ENCODE measurements at regions not wholly inside any gene's neighbourhood (a gene's known extent, or its start where the extent isn't known, plus 50 kb on each side); places are given as distances from the start of the nearest gene placed in this dataset.
"Not testable (repeated sequence)": the region's sequence is repeated elsewhere in the genome, so short reads cannot be mapped to it uniquely, and the experiment has no call there.

- no peaks in the 10 kb centered on the region for H3K36me3 ChIP-seq (ENCODE audit: insufficient read depth, low read length)
- Mint-ChIP-seq H3K27ac (no peak overlapping the region), H3K4me3 (no peak overlapping the region), H3K9me3 (peaks cover 2 to 25% (median 16%) of the 10 kb centered on the region in 5 donors), H3K4me1 (no peaks in the 10 kb centered on the region), H3K36me3 (no peaks in the 10 kb centered on the region), H3K27me3 (no peaks in the 10 kb centered on the region)
- H3K9me3 ChIP-seq (ENCODE audit: low read length), result no peaks in the 10 kb centered on the region
- POLR2A ChIA-PET, result no interaction called here
- CTCF ChIA-PET, result no interaction called here
- no peaks in the 10 kb centered on the region for H3K4me1 ChIP-seq (ENCODE audit: insufficient read depth, low read length)
- H3K4me3 ChIP-seq (ENCODE audit: low read length), result no peak overlapping the region
- DNase-seq, result no peak
- H3K27ac ChIP-seq (ENCODE audit: low read depth, low read length), result no peak overlapping the region
- H3K27me3 ChIP-seq (ENCODE audit: insufficient read depth, low read length, poor library complexity, severe bottlenecking), result no peaks in the 10 kb centered on the region
Observed at GRCh38 chr4:179163147-179163546, 1720.9 kb upstream of the AGA start.

- Histone ChIP-seq H3K4me3 (ENCODE audit: low read length) (no peak overlapping the region), H3K4me1 (ENCODE audit: insufficient read depth, low read length) (no peaks in the 10 kb centered on the region), H3K27me3 (ENCODE audit: insufficient read depth, low read length, poor library complexity, severe bottlenecking) (no peaks in the 10 kb centered on the region), H3K36me3 (ENCODE audit: insufficient read depth, low read length) (no peaks in the 10 kb centered on the region), H3K9me3 (ENCODE audit: low read length) (no peaks in the 10 kb centered on the region), H3K27ac (ENCODE audit: low read depth, low read length) (no peak overlapping the region)
- no peaks in the 10 kb centered on the region for H3K27me3 Mint-ChIP-seq
- CTCF ChIA-PET, result no interaction called here
- no peaks in the 10 kb centered on the region for H3K4me1 Mint-ChIP-seq
- H3K36me3 Mint-ChIP-seq, result no peaks in the 10 kb centered on the region
- H3K9me3 Mint-ChIP-seq, result peaks cover 4 to 25% (median 17%) of the 10 kb centered on the region in 5 donors
- no peak for DNase-seq
- POLR2A ChIA-PET, result no interaction called here
- H3K27ac Mint-ChIP-seq, result no peak overlapping the region
- no peak overlapping the region for H3K4me3 Mint-ChIP-seq
Observed at GRCh38 chr4:179164267-179164999, 1722.2 kb upstream of the AGA start.

GRCh38 chr4:179165000-179165738 lies 1722.9 kb upstream of the AGA start:
- no peaks in the 10 kb centered on the region for H3K36me3 ChIP-seq (ENCODE audit: insufficient read depth, low read length)
- no peaks in the 10 kb centered on the region for H3K9me3 ChIP-seq (ENCODE audit: low read length)
- no peak overlapping the region for H3K27ac Mint-ChIP-seq
- H3K9me3 Mint-ChIP-seq, result peaks cover 4 to 25% (median 17%) of the 10 kb centered on the region in 5 donors
- no peaks in the 10 kb centered on the region for H3K36me3 Mint-ChIP-seq
- H3K4me3 Mint-ChIP-seq, result no peak overlapping the region
- no peak overlapping the region for H3K4me3 ChIP-seq (ENCODE audit: low read length)
- H3K27me3 Mint-ChIP-seq, result no peaks in the 10 kb centered on the region
- CTCF ChIA-PET, result no interaction called here
- no peak for DNase-seq
- H3K27ac ChIP-seq (ENCODE audit: low read depth, low read length), result no peak overlapping the region
- POLR2A ChIA-PET, result no interaction called here
- no peaks in the 10 kb centered on the region for H3K27me3 ChIP-seq (ENCODE audit: insufficient read depth, low read length, poor library complexity, severe bottlenecking)
- no peaks in the 10 kb centered on the region for H3K4me1 Mint-ChIP-seq
- no peaks in the 10 kb centered on the region for H3K4me1 ChIP-seq (ENCODE audit: insufficient read depth, low read length)

- Mint-ChIP-seq H3K4me3 (no peak overlapping the region), H3K36me3 (no peaks in the 10 kb centered on the region), H3K9me3 (peaks cover 7 to 24% (median 17%) of the 10 kb centered on the region in 5 donors), H3K27me3 (no peaks in the 10 kb centered on the region), H3K4me1 (no peaks in the 10 kb centered on the region), H3K27ac (no peak overlapping the region)
- H3K9me3 ChIP-seq (ENCODE audit: low read length), result no peaks in the 10 kb centered on the region
- CTCF ChIA-PET, result no interaction called here
- H3K27me3 ChIP-seq (ENCODE audit: insufficient read depth, low read length, poor library complexity, severe bottlenecking), result no peaks in the 10 kb centered on the region
- no peak overlapping the region for H3K4me3 ChIP-seq (ENCODE audit: low read length)
- no peaks in the 10 kb centered on the region for H3K4me1 ChIP-seq (ENCODE audit: insufficient read depth, low read length)
- POLR2A ChIA-PET, result no interaction called here
- no peak for DNase-seq
- no peak overlapping the region for H3K27ac ChIP-seq (ENCODE audit: low read depth, low read length)
- H3K36me3 ChIP-seq (ENCODE audit: insufficient read depth, low read length), result no peaks in the 10 kb centered on the region
Observed at GRCh38 chr4:179165862-179166261, 1723.6 kb upstream of the AGA start.

- CTCF ChIA-PET; H3K27ac ChIP-seq (ENCODE audit: low read depth, low read length); H3K36me3 ChIP-seq (ENCODE audit: insufficient read depth, low read length); H3K4me3 ChIP-seq (ENCODE audit: low read length); H3K4me1 Mint-ChIP-seq; H3K9me3 ChIP-seq (ENCODE audit: low read length); H3K4me1 ChIP-seq (ENCODE audit: insufficient read depth, low read length); DNase-seq; H3K36me3 Mint-ChIP-seq; H3K27me3 ChIP-seq (ENCODE audit: insufficient read depth, low read length, poor library complexity, severe bottlenecking); H3K27me3 Mint-ChIP-seq; H3K27ac Mint-ChIP-seq; POLR2A ChIA-PET; H3K4me3 Mint-ChIP-seq: not testable (repeated sequence)
- peaks cover 12 to 22% (median 19%) of the 10 kb centered on the region in 5 donors for H3K9me3 Mint-ChIP-seq
Observed at GRCh38 chr4:179170308-179170707, 1728.1 kb upstream of the AGA start.

- H3K36me3 ChIP-seq (ENCODE audit: insufficient read depth, low read length), result no peaks in the 10 kb centered on the region
- H3K9me3 Mint-ChIP-seq, result peaks cover 4 to 17% (median 8%) of the 10 kb centered on the region in 5 donors
- no peaks in the 10 kb centered on the region for H3K27me3 Mint-ChIP-seq
- H3K4me1 ChIP-seq (ENCODE audit: insufficient read depth, low read length), result no peaks in the 10 kb centered on the region
- ChIA-PET CTCF (no interaction called here), POLR2A (no interaction called here)
- H3K4me3 Mint-ChIP-seq, result no peak overlapping the region
- no peak for DNase-seq
- no peak overlapping the region for H3K4me3 ChIP-seq (ENCODE audit: low read length)
- H3K27ac ChIP-seq (ENCODE audit: low read depth, low read length), result no peak overlapping the region
- H3K36me3 Mint-ChIP-seq, result no peaks in the 10 kb centered on the region
- no peaks in the 10 kb centered on the region for H3K9me3 ChIP-seq (ENCODE audit: low read length)
- H3K27me3 ChIP-seq (ENCODE audit: insufficient read depth, low read length, poor library complexity, severe bottlenecking), result no peaks in the 10 kb centered on the region
- H3K4me1 Mint-ChIP-seq, result no peaks in the 10 kb centered on the region
- H3K27ac Mint-ChIP-seq, result no peak overlapping the region
Observed at GRCh38 chr4:179182741-179183140, 1740.5 kb upstream of the AGA start.

- no peak overlapping the region for H3K4me3 ChIP-seq (ENCODE audit: low read length)
- Mint-ChIP-seq H3K9me3 (peaks cover 0 to 18% (median 2%) of the 10 kb centered on the region in 5 donors), H3K27ac (no peak overlapping the region), H3K36me3 (no peaks in the 10 kb centered on the region), H3K4me1 (no peaks in the 10 kb centered on the region), H3K27me3 (no peaks in the 10 kb centered on the region), H3K4me3 (no peak overlapping the region)
- no peaks in the 10 kb centered on the region for H3K9me3 ChIP-seq (ENCODE audit: low read length)
- H3K27me3 ChIP-seq (ENCODE audit: insufficient read depth, low read length, poor library complexity, severe bottlenecking), result no peaks in the 10 kb centered on the region
- H3K36me3 ChIP-seq (ENCODE audit: insufficient read depth, low read length), result no peaks in the 10 kb centered on the region
- no peak overlapping the region for H3K27ac ChIP-seq (ENCODE audit: low read depth, low read length)
- ChIA-PET CTCF (no interaction called here), POLR2A (no interaction called here)
- DNase-seq, result no peak
- no peaks in the 10 kb centered on the region for H3K4me1 ChIP-seq (ENCODE audit: insufficient read depth, low read length)
Observed at GRCh38 chr4:179195887-179196286, 1753.7 kb upstream of the AGA start.

GRCh38 chr4:179196511-179196910 lies 1754.3 kb upstream of the AGA start:
- H3K4me1 ChIP-seq (ENCODE audit: insufficient read depth, low read length), result no peaks in the 10 kb centered on the region
- no peaks in the 10 kb centered on the region for H3K27me3 Mint-ChIP-seq
- H3K36me3 ChIP-seq (ENCODE audit: insufficient read depth, low read length), result no peaks in the 10 kb centered on the region
- POLR2A ChIA-PET, result no interaction called here
- no peak overlapping the region for H3K4me3 ChIP-seq (ENCODE audit: low read length)
- no peaks in the 10 kb centered on the region for H3K9me3 ChIP-seq (ENCODE audit: low read length)
- no peak overlapping the region for H3K27ac Mint-ChIP-seq
- no peaks in the 10 kb centered on the region for H3K4me1 Mint-ChIP-seq
- H3K4me3 Mint-ChIP-seq, result no peak overlapping the region
- H3K27ac ChIP-seq (ENCODE audit: low read depth, low read length), result no peak overlapping the region
- no peaks in the 10 kb centered on the region for H3K27me3 ChIP-seq (ENCODE audit: insufficient read depth, low read length, poor library complexity, severe bottlenecking)
- no peaks in the 10 kb centered on the region for H3K36me3 Mint-ChIP-seq
- CTCF ChIA-PET, result no interaction called here
- peaks cover 0 to 23% (median 2%) of the 10 kb centered on the region in 5 donors for H3K9me3 Mint-ChIP-seq
- DNase-seq, result no peak
